GM06990 (cell line): ENCODE measurements at regions not wholly inside any gene's neighbourhood (a gene's known extent, or its start where the extent isn't known, plus 50 kb on each side); places are given as distances from the start of the nearest gene placed in this dataset.

Source experiments
- DNase-seq: peaks from one replicate; pipeline ENCODE4 v3.0.0-alpha.2; 2011; ENCODE audit not compliant: insufficient read length; ENCODE audit errors: extremely low read depth
- H3K27me3 ChIP-seq: replicated peaks from 2 replicates; pipeline ENCODE4 v1.6.0; 2011; ENCODE audit warnings: low read length; ENCODE audit not compliant: control insufficient read depth, insufficient read depth
- H3K36me3 ChIP-seq: 2 replicates; pipeline ENCODE4 v1.5.1; 2011; ENCODE audit warnings: low read length; ENCODE audit not compliant: control insufficient read depth, insufficient read depth
- H3K4me3 ChIP-seq: replicated peaks from 2 replicates; pipeline ENCODE4 v1.5.1; 2011; ENCODE audit warnings: low read depth, mild to moderate bottlenecking, control low read depth, low read length
- CTCF ChIP-seq: IDR thresholded peaks from 2 replicates; pipeline ENCODE4 v1.5.1; 2011; ENCODE audit warnings: low read length, control low read depth, mild to moderate bottlenecking, inconsistent platforms; ENCODE audit not compliant: insufficient read depth, poor library complexity, severe bottlenecking

DNA sequence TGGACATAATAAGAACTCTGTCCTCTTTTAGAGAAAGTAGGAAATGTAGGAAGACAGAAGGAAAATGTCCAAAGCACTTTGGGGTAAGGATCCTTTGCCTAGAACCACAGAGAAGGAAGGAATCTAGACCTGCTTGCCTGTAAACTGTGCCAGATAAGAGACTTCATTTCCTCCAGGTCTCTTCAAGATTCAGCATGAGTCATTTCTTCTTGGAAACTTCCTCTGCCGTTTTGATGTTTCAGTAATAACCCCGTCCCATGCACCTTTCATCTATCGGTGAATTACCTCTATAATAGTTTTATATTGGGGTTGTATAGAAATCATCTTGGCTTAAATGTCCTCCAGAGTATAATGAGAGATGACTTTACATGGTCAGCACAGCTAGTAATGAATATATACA lies 63.2 kb upstream of the LRATD1 start:
- H3K27me3 ChIP-seq = no peaks in the 10 kb centered on the region; the same call in 1 of the 2 replicates
- no peak for TF ChIP-seq CTCF
- no peak overlapping the region for H3K4me3 ChIP-seq
- H3K36me3 ChIP-seq = no peaks in the 10 kb centered on the region
- no peak for DNase-seq

DNA sequence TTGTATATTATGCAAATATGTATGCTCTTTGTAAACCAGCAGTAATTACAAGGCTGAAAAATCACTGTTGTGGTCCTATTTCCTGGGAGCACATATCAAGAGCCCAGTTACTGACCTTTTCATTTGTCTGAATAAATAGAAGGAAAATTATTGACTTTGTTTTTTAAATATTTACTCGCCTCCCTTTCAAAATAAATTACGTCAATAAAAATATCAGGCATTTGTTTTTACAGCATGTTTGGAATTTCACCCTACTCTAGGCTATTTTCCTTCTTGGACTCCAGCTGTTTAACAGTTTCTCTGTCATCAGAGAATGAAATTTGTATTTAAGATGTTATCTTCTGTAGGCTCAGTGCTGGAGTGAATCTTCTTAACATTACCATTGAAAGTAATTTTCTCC lies 59.9 kb upstream of the LRATD1 start:
- Histone ChIP-seq H3K27me3 (no peaks in the 10 kb centered on the region), H3K36me3 (no peaks in the 10 kb centered on the region), H3K4me3 (no peak overlapping the region)
- no peak for TF ChIP-seq CTCF
- DNase-seq = no peak

GRCh38 chr2:14577843-14578242 lies 54.7 kb upstream of the LRATD1 start:
- no peak for TF ChIP-seq CTCF
- no peak for DNase-seq

More at GRCh38 chr2:14577843-14578242, 54.7 kb upstream of the LRATD1 start:
- no peak overlapping the region for H3K4me3 ChIP-seq
- no peaks in the 10 kb centered on the region for H3K36me3 ChIP-seq
- no peaks in the 10 kb centered on the region for H3K27me3 ChIP-seq
